KOPT-K1 (cell line): ENCODE measurements at regions not wholly inside any gene's neighbourhood (a gene's known extent, or its start where the extent isn't known, plus 50 kb on each side); places are given as distances from the start of the nearest gene placed in this dataset.

Experiments
- H3K27ac ChIP-seq: fragments of 200-600 bp; sonication (generic); 2 replicates; pipeline ENCODE4 v1.5.1; 2016; ENCODE audit warnings: antibody characterized with exemption, mild to moderate bottlenecking, low read depth, low read length; ENCODE audit not compliant: poor library complexity, severe bottlenecking
- H3K36me3 ChIP-seq: fragments of 200-600 bp; sonication (generic); 2 replicates; pipeline ENCODE4 v1.5.1; 2017; ENCODE audit warnings: antibody characterized with exemption, mild to moderate bottlenecking, low read length, moderate library complexity; ENCODE audit not compliant: insufficient read depth
- H3K9me3 ChIP-seq: fragments of 200-600 bp; sonication (generic); 2 replicates; pipeline ENCODE4 v1.5.1; 2017; ENCODE audit warnings: antibody characterized with exemption, low read length, mild to moderate bottlenecking; ENCODE audit not compliant: insufficient read depth, poor library complexity, severe bottlenecking

- Histone ChIP-seq H3K36me3 (no peaks in the 10 kb centered on the region), H3K9me3 (peaks cover 14% of the 10 kb centered on the region), H3K27ac (peak overlapping the region; percentile 61)
Measured at GRCh38 chr6:14258695-14259593, 141.4 kb downstream of the CD83 start.

DNA sequence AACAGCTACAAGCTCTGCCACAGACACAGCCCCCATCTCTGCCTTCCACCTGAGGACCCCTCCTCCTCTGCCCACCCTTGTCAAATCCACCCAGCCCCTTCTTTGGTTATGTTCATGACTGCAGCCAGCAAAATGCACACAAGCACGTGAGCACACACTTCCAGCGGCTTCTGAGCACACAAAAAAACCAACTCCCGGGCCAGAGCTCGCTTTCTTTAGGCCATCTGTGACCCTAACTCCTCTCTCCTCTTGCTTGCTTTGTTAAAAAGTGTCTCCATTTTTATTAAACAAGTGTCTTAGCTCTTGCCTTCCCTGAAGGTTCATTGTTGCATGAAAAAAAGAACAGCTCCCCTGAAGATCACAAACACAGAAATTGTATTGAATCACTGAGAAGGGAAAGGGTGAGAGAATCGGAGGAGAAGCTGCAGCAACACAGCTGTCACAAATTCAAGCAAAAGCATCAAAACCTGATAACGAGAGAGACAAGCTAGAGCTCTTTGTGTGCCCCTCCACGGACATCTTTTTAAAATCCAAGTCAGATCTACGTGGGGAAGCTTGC is 142.1 kb downstream of the CD83 start:
- peak overlapping the region; percentile 61 for H3K27ac ChIP-seq
- peaks cover 19% of the 10 kb centered on the region for H3K9me3 ChIP-seq
- H3K36me3 ChIP-seq, result no peaks in the 10 kb centered on the region

DNA sequence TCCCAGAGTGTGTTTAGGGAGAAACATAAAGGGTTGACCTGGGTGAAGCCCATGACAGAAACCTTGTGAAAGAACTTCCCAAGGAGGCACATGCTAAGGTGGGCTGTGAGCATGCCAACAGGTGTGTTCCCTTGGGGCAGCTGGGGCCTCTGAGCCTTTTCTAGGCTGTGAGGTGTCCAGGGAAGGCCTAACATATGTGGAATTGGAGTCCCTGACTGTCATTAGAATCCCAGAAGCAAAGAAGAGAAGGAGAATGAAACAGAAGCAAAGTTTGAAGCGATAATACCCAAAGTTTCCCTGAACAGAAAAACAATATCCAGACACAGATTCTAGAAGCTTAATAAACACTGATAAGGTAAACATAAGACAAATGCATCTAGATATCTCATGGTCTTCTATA is 143.3 kb downstream of the CD83 start:
- H3K27ac ChIP-seq, result no peak overlapping the region
- H3K9me3 ChIP-seq, result peaks cover 19% of the 10 kb centered on the region
- H3K36me3 ChIP-seq, result no peaks in the 10 kb centered on the region

- no peak overlapping the region for H3K27ac ChIP-seq
- no peaks in the 10 kb centered on the region for H3K36me3 ChIP-seq
- H3K9me3 ChIP-seq, result peaks cover 19% of the 10 kb centered on the region
Measured at GRCh38 chr6:14263881-14264424, 146.4 kb downstream of the CD83 start.

DNA sequence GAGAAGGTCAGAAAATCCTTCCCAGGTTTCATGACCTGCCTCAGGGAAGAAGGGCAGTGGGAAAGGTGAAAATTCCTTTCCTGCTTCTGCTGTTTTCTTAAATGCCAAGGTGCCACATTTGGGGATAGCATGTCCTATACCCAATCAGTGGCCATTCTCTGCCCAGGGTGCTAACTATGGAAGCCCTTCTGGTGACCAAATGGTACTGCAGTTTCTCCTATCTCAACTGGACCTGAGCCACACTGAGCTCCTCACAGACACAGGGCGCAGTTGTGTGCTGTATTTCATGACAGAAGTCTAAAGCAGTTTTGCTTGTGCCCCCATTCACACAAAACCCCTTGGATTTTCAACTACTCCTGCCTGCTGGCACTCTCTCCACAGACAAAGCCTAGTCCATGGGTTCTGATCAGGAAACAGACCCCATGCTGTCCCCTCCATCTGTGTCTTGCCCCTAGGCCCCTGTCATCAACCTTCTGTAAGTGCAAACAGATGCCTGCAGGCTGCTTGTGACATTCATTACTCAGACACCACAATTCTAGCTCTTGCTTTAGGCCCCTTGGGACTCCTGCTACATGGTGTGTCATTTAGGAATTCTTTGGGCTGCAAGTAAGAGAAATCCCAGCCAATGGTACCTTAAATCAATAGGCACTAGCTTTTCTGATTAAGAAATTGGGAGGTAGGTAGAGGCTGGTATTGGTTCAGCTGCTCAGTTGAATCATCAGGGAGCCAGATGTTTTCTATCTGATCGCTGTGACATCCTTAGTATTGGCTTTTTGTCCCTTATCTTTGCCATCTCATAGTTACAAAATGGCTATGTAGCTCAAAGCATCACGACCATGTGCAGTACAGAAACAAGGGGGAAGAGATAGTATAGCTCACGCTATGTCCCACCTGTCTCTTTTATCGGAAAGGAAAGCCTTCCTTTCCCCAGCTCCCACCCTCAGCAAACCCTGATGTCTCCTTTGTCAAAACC is 147.8 kb downstream of the CD83 start:
- H3K9me3 ChIP-seq, result peaks cover 19% of the 10 kb centered on the region
- H3K27ac ChIP-seq, result peak overlapping the region; percentile 49
- no peaks in the 10 kb centered on the region for H3K36me3 ChIP-seq

GRCh38 chr6:14266266-14266665 is 148.7 kb downstream of the CD83 start:
- Histone ChIP-seq H3K27ac (peak overlapping the region; percentile 49), H3K9me3 (peaks cover 13% of the 10 kb centered on the region), H3K36me3 (no peaks in the 10 kb centered on the region)

- H3K27ac ChIP-seq, result peak overlapping the region; percentile 71
- peaks cover 24% of the 10 kb centered on the region for H3K9me3 ChIP-seq
- H3K36me3 ChIP-seq, result no peaks in the 10 kb centered on the region
Measured at GRCh38 chr6:14267885-14268660, 150.5 kb downstream of the CD83 start.

DNA sequence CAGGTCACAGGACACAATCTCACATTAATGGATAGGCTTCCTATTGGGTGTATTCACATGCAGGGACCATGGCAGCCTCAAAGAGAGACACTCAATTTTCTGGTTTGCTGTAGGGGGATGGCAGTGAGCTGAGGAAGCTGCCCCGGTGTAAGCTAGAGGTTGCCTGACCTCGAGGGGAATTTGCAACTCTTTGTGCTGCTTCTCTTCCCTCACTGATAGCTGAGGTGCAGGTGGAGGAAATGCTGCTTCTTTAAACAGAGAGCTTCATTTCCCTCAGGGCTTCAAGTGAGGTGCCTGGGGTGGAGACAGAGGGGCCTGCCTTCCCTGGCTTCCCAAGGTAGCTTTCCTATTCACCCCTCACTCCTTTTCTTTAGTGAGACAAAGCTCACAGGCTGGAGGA is 151.9 kb downstream of the CD83 start:
- no peaks in the 10 kb centered on the region for H3K36me3 ChIP-seq
- H3K27ac ChIP-seq, result peak overlapping the region; percentile 71
- peaks cover 16% of the 10 kb centered on the region for H3K9me3 ChIP-seq

- Histone ChIP-seq H3K27ac (peak overlapping the region; percentile 71), H3K36me3 (no peaks in the 10 kb centered on the region), H3K9me3 (peaks cover 16% of the 10 kb centered on the region)
Measured at GRCh38 chr6:14270142-14270893, 152.7 kb downstream of the CD83 start.

- H3K27ac ChIP-seq, result peak overlapping the region; percentile 71
Measured at GRCh38 chr6:14270925-14271788, 153.6 kb downstream of the CD83 start.

GRCh38 chr6:14271789-14272736 is 154.5 kb downstream of the CD83 start:
- Histone ChIP-seq H3K9me3 (peaks cover 16% of the 10 kb centered on the region), H3K27ac (peak overlapping the region; percentile 71), H3K36me3 (no peaks in the 10 kb centered on the region)

More at GRCh38 chr6:14270925-14271788, 153.6 kb downstream of the CD83 start:
- H3K9me3 ChIP-seq, result peaks cover 16% of the 10 kb centered on the region
- no peaks in the 10 kb centered on the region for H3K36me3 ChIP-seq

DNA sequence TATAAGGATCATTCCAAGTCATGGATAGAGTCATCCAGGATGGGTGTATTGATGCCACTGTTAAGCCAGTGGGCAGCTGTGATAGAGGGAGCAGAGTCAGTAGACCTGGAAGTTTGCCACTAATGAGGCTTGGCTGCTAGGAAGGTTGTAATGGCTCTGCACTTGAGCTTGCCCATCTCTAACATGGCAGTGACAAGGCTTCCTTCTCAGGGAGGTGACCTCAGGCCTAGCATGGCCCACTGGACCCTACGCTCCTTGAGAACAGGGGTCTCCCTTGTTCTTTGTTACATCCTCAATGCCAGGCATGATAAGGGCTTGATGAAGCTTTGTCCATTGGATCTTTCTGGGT is 155.1 kb downstream of the CD83 start:
- Histone ChIP-seq H3K9me3 (peaks cover 16% of the 10 kb centered on the region), H3K36me3 (no peaks in the 10 kb centered on the region), H3K27ac (no peak overlapping the region)
